A549 (cell line): ENCODE measurements at regions not wholly inside any gene's neighbourhood (a gene's known extent, or its start where the extent isn't known, plus 50 kb on each side); places are given as distances from the start of the nearest gene placed in this dataset.

Experiments used
- BHLHE40 ChIP-seq: IDR thresholded peaks from 2 replicates; pipeline ENCODE4 v1.6.1; 2012; ENCODE audit warnings: low read depth, low read length, inconsistent platforms
- CEBPB ChIP-seq, 2 experiments: fragments of >200 bp in 1 of 2; sonication (Bioruptor Twin) in 1 of 2; formaldehyde crosslinking in 1 of 2; IDR thresholded peaks; 2 replicates each; pipeline ENCODE4 v1.6.1; 2012 to 2016
- CHD2 ChIP-seq: fragments of 150-350 bp; IDR thresholded peaks from 2 replicates; pipeline ENCODE4 v1.6.1; 2014; ENCODE audit warnings: low read length; ENCODE audit not compliant: partially characterized antibody
- CTCF ChIP-seq: fragments of >200 bp; sonication (Bioruptor Twin); formaldehyde crosslinking; IDR thresholded peaks from 3 replicates; pipeline ENCODE4 v1.5.1; 2016
- EP300 ChIP-seq, 2 experiments: fragments of >200 bp; sonication (Bioruptor Twin); formaldehyde crosslinking; IDR thresholded peaks; 2 replicates in 1 of 2; 3 replicates in 1 of 2; pipeline ENCODE4 v1.6.1; 2016 to 2017
- JUNB ChIP-seq: fragments of >200 bp; sonication (Bioruptor Twin); formaldehyde crosslinking; IDR thresholded peaks from 2 replicates; pipeline ENCODE4 v1.6.1; 2016
- MYC ChIP-seq: IDR thresholded peaks from 2 replicates; pipeline ENCODE4 v1.6.1; 2012; ENCODE audit warnings: mild to moderate bottlenecking, inconsistent platforms, low read length, improper control_type of control experiment, borderline replicate concordance
- PBX3 ChIP-seq: IDR thresholded peaks from 2 replicates; pipeline ENCODE4 v1.6.1; 2012
- POLR2A ChIP-seq: IDR thresholded peaks from 2 replicates; pipeline ENCODE4 v1.6.1; 2012; ENCODE audit warnings: mild to moderate bottlenecking, low read length
- TF ChIP-seq, protein P1 (sequence below): IDR thresholded peaks from 2 replicates; pipeline ENCODE4 v1.6.1; 2012

- TF ChIP-seq POLR2A (no peak), CTCF (no peak), CEBPB (IDR thresholded peaks at IDR 0.05) (no peak), EP300 (IDR thresholded peaks at IDR 0.05) (no peak), MYC (no peak), PBX3 (no peak), JUNB (no peak), BHLHE40 (no peak), CHD2 (no peak)
- TF ChIP-seq, protein P1, sequence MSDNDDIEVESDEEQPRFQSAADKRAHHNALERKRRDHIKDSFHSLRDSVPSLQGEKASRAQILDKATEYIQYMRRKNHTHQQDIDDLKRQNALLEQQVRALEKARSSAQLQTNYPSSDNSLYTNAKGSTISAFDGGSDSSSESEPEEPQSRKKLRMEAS: no peak
These were observed 153.9 kb upstream of the MIS18BP1 start for GRCh38 chr14:45406942-45407341.
